NCI-H1436 (cell line): ENCODE measurements at regions not wholly inside any gene's neighbourhood (a gene's known extent, or its start where the extent isn't known, plus 50 kb on each side); places are given as distances from the start of the nearest gene placed in this dataset.

ENCODE experiments used
- DNase-seq: peaks from one replicate; lab custom pipeline; 2025; lab: John Stamatoyannopoulos, UW

- no peak for DNase-seq
Observed at GRCh38 chr13:106238690-106239089, 296.8 kb downstream of the EFNB2 start.

DNA sequence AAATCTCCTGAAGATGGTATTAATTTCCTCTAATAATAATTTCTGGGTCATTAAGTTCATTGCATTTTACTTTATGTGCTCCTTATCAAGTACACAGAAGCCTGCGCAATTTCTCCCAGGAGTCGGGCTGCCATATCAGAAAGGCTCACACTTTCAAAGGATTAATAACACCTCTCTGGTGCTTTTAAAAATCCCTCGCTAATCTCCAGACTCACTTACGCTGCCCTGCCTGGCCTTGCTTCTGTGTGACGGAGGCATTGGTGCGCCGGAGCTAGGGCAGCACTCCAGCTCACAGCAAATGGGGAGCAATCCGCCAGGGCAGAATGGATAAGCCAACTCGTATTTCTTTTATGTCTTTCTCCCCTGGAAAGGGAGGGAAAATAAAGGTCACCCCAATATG lies 300.8 kb downstream of the EFNB2 start:
- no peak for DNase-seq

DNA sequence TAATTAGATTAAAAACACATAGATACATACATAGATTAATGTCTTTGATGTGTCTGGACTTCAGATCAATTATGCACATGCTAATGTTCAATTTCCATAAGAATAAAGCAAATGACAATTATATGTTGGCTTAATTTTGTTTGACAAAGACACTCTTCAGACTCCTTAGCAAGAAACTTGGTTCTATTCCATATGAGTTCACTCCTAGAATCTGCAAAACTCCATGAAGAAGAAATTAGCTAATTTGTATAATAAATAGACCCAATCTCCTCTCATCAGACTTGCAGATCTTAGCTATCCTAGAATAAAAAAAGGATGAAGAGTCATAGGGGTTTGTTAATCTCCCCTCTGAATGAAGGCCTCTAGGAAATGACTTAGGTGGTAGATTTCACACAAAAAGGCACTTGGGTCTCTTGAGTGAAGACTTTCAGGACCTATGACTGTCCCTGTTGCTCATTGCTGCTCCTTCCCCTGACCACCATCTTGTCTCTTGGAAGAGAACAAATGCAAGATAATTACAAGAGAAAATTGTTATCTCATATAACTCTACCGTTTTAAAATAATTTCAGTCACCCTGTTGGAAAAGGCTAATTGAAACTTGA lies 302.2 kb downstream of the EFNB2 start:
- no peak for DNase-seq

DNA sequence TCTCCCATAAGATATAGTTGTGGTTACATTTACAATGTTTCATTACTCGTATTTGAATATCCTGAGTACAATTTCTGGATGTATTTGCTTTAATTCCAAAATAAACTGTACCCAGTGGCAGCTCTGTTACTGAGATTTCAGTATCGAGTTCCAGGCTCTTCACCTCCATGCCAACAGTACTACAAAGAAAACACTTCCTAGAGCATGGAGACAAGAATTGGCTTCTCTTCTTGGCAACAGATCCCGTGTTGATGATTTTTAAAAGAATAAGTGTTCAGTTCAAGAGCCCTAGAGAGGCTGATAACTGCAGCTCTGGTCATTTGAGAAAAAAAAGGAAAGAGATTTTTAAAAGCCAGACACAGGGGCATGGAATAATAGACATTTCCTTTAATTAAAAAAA lies 302.8 kb downstream of the EFNB2 start:
- DNase-seq, result no peak

DNA sequence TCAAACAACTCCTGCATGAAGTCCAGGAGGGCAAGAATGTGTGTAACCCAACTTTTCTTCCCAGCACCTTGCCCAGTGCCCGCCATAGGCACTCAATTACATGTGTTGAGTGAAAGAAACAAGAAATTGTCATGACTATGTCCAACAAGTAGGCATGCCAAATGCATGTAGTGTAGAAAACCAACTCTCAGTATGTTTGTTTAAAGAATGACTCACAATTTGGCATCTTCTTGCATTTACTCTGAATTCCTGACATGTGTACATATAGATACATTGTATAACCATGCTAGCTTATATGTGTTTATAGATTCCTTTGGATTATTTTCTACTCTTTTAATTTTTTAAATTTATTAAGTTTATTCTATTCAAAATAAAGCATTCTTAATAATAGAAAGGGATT lies 305.0 kb downstream of the EFNB2 start:
- DNase-seq, result no peak

- no peak for DNase-seq
Observed at GRCh38 chr13:106225126-106225525, 310.3 kb downstream of the EFNB2 start.

DNA sequence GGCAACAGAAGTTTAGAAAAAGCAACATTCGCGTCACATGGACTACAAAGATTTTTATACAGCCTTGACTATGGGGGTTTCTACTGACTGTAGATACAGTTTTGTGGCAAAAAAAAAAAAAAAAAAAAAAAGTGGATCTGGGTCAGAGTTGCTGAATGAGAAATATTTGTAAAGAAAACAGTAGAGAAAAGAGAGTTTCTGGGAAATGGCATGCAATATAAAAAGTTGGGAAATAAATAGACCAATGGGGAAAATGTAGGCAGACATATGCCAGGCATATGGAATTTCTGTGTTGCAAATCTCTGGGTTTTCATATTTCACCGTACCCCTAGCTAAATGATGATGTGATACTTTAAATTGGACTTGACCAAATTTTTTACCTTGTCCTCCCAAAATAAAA lies 315.3 kb downstream of the EFNB2 start:
- no peak for DNase-seq

GRCh38 chr13:106213028-106213757 lies 322.3 kb downstream of the EFNB2 start:
- DNase-seq, result no peak

DNA sequence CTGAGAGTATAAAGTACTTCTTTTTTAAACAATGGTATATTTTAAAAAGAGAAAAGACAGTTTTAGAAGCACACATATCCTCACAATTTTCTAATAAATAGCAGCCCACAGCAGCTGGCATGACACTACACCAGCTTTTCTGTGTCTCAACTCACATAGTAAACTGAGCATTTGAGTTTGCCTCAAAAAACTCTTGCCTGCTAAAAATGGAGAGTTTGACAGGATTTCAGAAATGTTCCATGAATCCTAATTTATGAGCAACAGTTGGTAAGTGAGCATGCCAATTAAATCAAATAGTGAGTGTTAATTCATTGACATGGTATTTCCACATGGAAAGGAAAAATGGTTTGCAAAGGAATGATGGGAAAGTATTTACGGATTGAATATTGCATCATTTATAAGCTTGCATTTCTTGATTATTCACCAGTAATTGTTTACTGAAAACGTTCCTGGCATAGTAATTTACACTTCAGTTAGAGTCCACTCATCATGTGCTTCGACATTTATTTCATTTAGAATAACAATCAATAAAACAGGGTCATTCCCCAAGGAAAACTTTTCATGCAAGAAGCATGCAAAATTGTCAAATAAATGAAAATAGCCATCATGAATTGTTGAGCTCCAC lies 323.0 kb downstream of the EFNB2 start:
- DNase-seq, result no peak

GRCh38 chr13:106210324-106210723 lies 325.1 kb downstream of the EFNB2 start:
- no peak for DNase-seq

GRCh38 chr13:106205871-106206270 lies 329.6 kb downstream of the EFNB2 start:
- no peak for DNase-seq

DNA sequence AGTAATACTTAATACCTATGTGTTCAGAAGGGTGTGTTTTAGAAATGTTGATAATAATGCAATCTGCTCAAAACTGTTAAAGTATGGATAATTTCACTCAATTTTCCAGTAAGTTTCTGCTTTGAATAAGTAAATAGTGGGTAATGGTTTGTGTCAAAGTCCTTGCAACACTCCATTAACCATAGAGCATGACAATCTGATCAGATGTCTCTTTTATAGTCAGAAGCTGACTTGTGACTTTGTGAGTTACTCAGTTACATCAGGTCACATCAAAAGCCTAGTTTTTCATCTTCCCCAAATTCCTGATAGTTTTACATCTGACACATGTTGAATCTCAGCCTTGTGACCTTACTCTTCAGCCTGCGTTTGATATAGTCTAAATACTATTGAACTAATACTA lies 338.0 kb downstream of the EFNB2 start:
- no peak for DNase-seq

- DNase-seq, result no peak
Observed at GRCh38 chr13:106187501-106188095, 347.9 kb downstream of the EFNB2 start.

GRCh38 chr13:106187101-106187500 lies 348.4 kb downstream of the EFNB2 start:
- DNase-seq, result no peak

DNA sequence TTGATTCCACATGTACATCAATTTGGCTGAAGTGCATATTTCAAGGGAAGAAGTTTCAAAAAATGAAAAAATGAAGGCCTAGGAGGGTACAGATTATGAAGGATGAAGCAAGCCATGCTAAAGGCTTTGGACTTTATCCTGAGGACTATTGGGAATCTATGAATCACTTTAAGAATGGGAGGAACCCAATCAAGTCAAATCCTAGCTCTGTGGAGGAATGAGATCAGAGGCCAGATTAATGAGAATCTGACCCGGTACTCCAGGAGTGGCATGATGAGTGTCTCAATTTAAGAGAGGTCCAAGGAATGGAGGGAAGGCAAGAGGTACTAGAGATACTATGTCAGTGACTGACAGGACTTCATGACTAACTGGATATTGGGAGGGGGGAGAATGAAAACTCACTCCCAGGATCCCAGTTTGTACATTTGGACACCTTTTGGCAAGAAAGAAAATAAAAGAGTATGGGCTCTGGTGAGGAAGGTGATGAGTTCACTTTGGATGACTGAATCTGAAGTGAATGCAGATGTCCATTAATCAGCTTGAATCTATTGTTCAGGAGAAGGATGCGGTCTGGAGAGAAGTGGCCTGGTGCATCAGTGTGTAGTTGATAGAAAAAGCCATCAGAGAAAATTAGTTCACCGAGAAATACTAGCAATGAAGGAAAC lies 349.0 kb downstream of the EFNB2 start:
- no peak for DNase-seq

- DNase-seq, result no peak
Observed at GRCh38 chr13:106184790-106185189, 350.7 kb downstream of the EFNB2 start.

DNA sequence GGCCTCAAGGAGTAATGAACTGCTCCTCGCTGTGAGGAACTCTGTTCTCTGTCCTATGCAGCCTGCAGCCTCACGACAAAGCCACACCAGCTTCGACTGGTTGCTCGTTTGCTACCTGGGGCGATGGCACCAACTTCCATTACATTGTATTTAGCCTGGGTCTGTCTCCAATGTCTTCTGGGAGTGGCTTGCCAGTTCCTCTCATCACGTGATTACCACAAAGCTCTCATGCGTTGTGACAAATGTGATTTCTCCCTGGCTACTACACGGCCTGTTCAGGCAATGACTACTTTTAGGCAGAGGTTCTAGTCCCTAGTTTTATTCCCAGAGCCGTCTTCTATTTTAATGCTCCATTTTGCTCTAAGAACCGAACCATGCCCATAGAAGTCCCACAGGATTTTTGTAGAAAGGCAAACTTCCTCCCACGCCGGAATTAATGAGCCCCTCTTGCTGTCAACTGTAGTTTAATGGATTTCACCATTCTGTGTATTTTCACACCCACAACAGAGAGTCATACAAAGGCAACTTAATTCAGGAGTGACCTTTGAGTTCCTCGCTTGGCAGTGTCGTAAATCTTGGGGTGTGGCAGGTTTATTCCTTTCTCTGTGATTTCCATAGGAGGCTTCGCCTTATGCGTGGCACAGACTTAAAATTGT lies 351.9 kb downstream of the EFNB2 start:
- no peak for DNase-seq

DNA sequence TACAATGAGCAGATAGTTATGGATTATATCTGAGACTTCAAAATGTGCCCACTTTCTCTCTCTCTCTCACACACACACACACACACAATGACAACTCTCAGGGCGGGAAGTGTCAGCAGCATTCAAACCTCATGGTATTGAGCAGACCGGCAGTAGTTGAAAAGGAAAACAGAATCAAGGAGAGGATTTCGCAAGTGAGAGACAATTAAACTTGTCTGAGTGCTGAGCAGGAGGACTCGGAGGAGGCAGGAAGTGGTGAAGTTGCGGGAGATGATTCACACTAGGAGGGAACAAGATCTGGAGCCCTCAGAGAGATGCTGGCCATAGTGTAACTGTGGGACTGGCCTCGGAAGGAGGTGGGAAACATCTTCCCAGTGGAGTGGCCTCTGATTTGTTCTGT lies 353.1 kb downstream of the EFNB2 start:
- DNase-seq, result no peak

GRCh38 chr13:106178816-106179215 lies 356.6 kb downstream of the EFNB2 start:
- DNase-seq, result no peak

GRCh38 chr13:106177146-106177545 lies 358.3 kb downstream of the EFNB2 start:
- DNase-seq, result no peak

DNA sequence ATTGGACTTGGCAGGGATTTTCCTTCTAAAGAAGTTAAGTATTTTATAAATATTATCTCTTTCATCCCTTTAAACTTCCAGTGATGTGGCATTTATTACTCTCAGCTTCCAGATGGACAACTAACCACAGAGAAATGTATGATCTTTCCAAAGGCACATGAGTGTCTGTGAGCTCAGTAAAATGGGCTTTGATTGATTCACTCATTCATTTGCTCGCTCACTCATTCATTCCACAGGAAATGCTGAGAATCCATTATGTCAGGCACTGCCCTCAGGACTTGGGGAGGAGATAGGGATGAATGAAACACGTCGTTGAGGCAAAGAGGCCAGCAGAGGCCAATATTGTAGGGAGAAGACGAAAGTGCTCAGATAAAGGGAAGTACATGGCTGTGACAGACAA lies 359.3 kb downstream of the EFNB2 start:
- DNase-seq, result no peak
